Body of pancreas (tissue), 4 donors: ENCODE measurements at regions not wholly inside any gene's neighbourhood (a gene's known extent, or its start where the extent isn't known, plus 50 kb on each side); places are given as distances from the start of the nearest gene placed in this dataset.

Source experiments
- POLR2A ChIP-seq, 3 donors: fragments of 450-650 bp; IDR thresholded peaks; one replicate each; pipeline ENCODE4 v1.6.1; 2016; ENCODE audit warnings: antibody characterized with exemption in 3 of 3, mild to moderate bottlenecking in 2 of 3
- TF ChIP-seq, protein P1 (sequence below), 7 experiments: fragments of 450-650 bp in 4 of 7; fragments of 200-600 bp in 3 of 7; sonication (generic) in 3 of 7; IDR thresholded peaks; one replicate each; pipeline ENCODE4 v1.5.1; 2016 to 2019; ENCODE audit warnings: antibody characterized with exemption in 7 of 7

- TF ChIP-seq, protein P1, sequence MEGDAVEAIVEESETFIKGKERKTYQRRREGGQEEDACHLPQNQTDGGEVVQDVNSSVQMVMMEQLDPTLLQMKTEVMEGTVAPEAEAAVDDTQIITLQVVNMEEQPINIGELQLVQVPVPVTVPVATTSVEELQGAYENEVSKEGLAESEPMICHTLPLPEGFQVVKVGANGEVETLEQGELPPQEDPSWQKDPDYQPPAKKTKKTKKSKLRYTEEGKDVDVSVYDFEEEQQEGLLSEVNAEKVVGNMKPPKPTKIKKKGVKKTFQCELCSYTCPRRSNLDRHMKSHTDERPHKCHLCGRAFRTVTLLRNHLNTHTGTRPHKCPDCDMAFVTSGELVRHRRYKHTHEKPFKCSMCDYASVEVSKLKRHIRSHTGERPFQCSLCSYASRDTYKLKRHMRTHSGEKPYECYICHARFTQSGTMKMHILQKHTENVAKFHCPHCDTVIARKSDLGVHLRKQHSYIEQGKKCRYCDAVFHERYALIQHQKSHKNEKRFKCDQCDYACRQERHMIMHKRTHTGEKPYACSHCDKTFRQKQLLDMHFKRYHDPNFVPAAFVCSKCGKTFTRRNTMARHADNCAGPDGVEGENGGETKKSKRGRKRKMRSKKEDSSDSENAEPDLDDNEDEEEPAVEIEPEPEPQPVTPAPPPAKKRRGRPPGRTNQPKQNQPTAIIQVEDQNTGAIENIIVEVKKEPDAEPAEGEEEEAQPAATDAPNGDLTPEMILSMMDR (IDR thresholded peaks at IDR 0.05), result no peak
- no peak for TF ChIP-seq POLR2A (IDR thresholded peaks at IDR 0.05)
Measured at GRCh38 chr12:92059960-92060359, 85.7 kb downstream of the BTG1 start.
